SU-DHL-6 (cell line): ENCODE measurements at regions not wholly inside any gene's neighbourhood (a gene's known extent, or its start where the extent isn't known, plus 50 kb on each side); places are given as distances from the start of the nearest gene placed in this dataset.

ENCODE experiments used
- CTCF ChIP-seq: fragments of 200-600 bp; sonication (generic); IDR thresholded peaks from one replicate; pipeline ENCODE4 v1.5.1; 2017; ENCODE audit warnings: antibody characterized with exemption, mild to moderate bottlenecking, low read length, moderate library complexity; ENCODE audit not compliant: insufficient read depth, poor library complexity, severe bottlenecking
- EZH2phosphoT487 ChIP-seq: fragments of 200-600 bp; sonication (generic), shearing (Covaris generic); conservative IDR thresholded peaks from 2 replicates; pipeline ENCODE4 v1.6.1; 2018; ENCODE audit warnings: mild to moderate bottlenecking, antibody characterized with exemption, low read length, moderate library complexity, mixed read lengths

- no peak for TF ChIP-seq CTCF
- no peak for TF ChIP-seq EZH2phosphoT487
Observed at GRCh38 chr5:92022415-92023140, 639.5 kb upstream of the ARRDC3 start.
